B cell (primary cell): ENCODE measurements at regions not wholly inside any gene's neighbourhood (a gene's known extent, or its start where the extent isn't known, plus 50 kb on each side); places are given as distances from the start of the nearest gene placed in this dataset.

Experiments used
- ATAC-seq: fragments of 200-7000 bp; cut with Tn5 transposase; one replicate; pipeline ENCODE4 v1.10.0; 2021; ENCODE audit warnings: low read depth, mild to moderate bottlenecking, moderate number of reproducible peaks, moderate library complexity
- CTCF ChIA-PET: fragments of 350-600 bp; sonication (Branson Sonifier 250); formaldehyde crosslinking; loops from one replicate; lab custom pipeline; 2021; ENCODE audit warnings: antibody characterized with exemption, inconsistent platforms; lab: Charles Lee
- POLR2A ChIA-PET: fragments of 350-600 bp; sonication (Branson Sonifier 250); formaldehyde crosslinking; loops from one replicate; lab custom pipeline; 2021; ENCODE audit warnings: antibody characterized with exemption; lab: Charles Lee
- DNase-seq: peaks from one replicate; pipeline ENCODE4 v3.0.0; 2013
- H2AFZ ChIP-seq: 2 replicates; pipeline ENCODE4 v1.6.1; 2012; ENCODE audit warnings: mild to moderate bottlenecking, low read depth, low read length; ENCODE audit not compliant: insufficient read depth, poor library complexity, severe bottlenecking
- H3K27ac ChIP-seq, 2 donors: 1 replicate in 1 of 2; 2 replicates in 1 of 2; pipeline ENCODE4 v1.5.1; 2012 to 2013; ENCODE audit warnings: low read length in 2 of 2, mild to moderate bottlenecking in 2 of 2, moderate library complexity in 1 of 2
- H3K27me3 ChIP-seq, 4 experiments: fragments of 200-600 bp in 1 of 4; sonication (generic) in 1 of 4; replicated peaks in 1 of 4; 1 replicate in 2 of 4; 2 replicates in 2 of 4; pipeline versions ENCODE4 v1.6.1 to v1.7.0; 2013 to 2016; ENCODE audit warnings: low read length in 3 of 4, mild to moderate bottlenecking in 2 of 4, mixed read lengths in 1 of 4, moderate library complexity in 1 of 4; ENCODE audit not compliant: insufficient read depth in 4 of 4, control insufficient read depth in 3 of 4; ENCODE audit errors: control extremely low read depth in 1 of 4
- H3K36me3 ChIP-seq, 2 experiments: replicated peaks in 1 of 2; 1 replicate in 1 of 2; 2 replicates in 1 of 2; pipeline versions ENCODE4 v1.6.1 to v1.7.1; 2013; ENCODE audit warnings: low read length in 1 of 2; ENCODE audit not compliant: insufficient read depth in 2 of 2, control insufficient read depth in 1 of 2; ENCODE audit errors: control extremely low read depth in 1 of 2, extremely low read depth in 1 of 2
- H3K4me1 ChIP-seq, 2 donors: fragments of 200-600 bp in 1 of 2; sonication (generic) in 1 of 2; 1 replicate in 1 of 2; 2 replicates in 1 of 2; pipeline versions ENCODE4 v1.5.1 to v1.6.1; 2013 to 2017; ENCODE audit warnings: low read length in 2 of 2; ENCODE audit not compliant: control insufficient read depth in 2 of 2, insufficient read depth in 2 of 2
- H3K4me2 ChIP-seq: replicated peaks from 2 replicates; pipeline ENCODE3; 2012; ENCODE audit warnings: mild to moderate bottlenecking, low read depth, low read length; ENCODE audit not compliant: poor library complexity, severe bottlenecking
- H3K4me3 ChIP-seq, 5 experiments: fragments of 200-600 bp in 1 of 5; sonication (generic) in 1 of 5; 1 replicate in 3 of 5; 2 replicates in 2 of 5; pipeline versions ENCODE4 v1.5.1 to v1.7.0; 2011 to 2016; ENCODE audit warnings: low read length in 4 of 5, mild to moderate bottlenecking in 4 of 5, low read depth in 2 of 5, control low read depth in 1 of 5, moderate library complexity in 1 of 5; ENCODE audit not compliant: insufficient read depth in 1 of 5; ENCODE audit errors: control extremely low read depth in 1 of 5, extremely low read depth in 1 of 5
- H3K79me2 ChIP-seq: fragments of 200-600 bp; sonication (generic); one replicate; pipeline ENCODE4 v1.6.0; 2016; ENCODE audit warnings: low read length; ENCODE audit not compliant: control insufficient read depth, insufficient read depth
- H3K9ac ChIP-seq: fragments of 200-600 bp; sonication (generic); 2 replicates; pipeline ENCODE4 v1.6.1; 2017; ENCODE audit warnings: mild to moderate bottlenecking, low read length, moderate library complexity
- H3K9me3 ChIP-seq, 3 donors: one replicate each; pipeline versions ENCODE4 v1.6.1 to v1.7.1; 2013; ENCODE audit warnings: low read length in 2 of 3; ENCODE audit not compliant: control insufficient read depth in 2 of 3, insufficient read depth in 1 of 3; ENCODE audit errors: control extremely low read depth in 1 of 3
- H4K20me1 ChIP-seq: 2 replicates; pipeline ENCODE4 v1.6.0; 2012; ENCODE audit warnings: mild to moderate bottlenecking, low read length; ENCODE audit not compliant: insufficient read depth, control insufficient read depth, poor library complexity, severe bottlenecking
- H3K27ac Mint-ChIP-seq: one replicate; pipeline ENCODE4 v1.8.0; 2021; ENCODE audit warnings: mixed read lengths
- H3K27me3 Mint-ChIP-seq: one replicate; pipeline ENCODE4 v1.8.0; 2021; ENCODE audit warnings: mixed read lengths
- H3K4me1 Mint-ChIP-seq: one replicate; pipeline ENCODE4 v1.8.0; 2021; ENCODE audit warnings: mixed read lengths
- H3K4me3 Mint-ChIP-seq: one replicate; pipeline ENCODE4 v1.8.0; 2021; ENCODE audit warnings: mixed read lengths
- H3K9me3 Mint-ChIP-seq: one replicate; pipeline ENCODE4 v1.8.0; 2022; ENCODE audit warnings: mixed read lengths; ENCODE audit not compliant: insufficient read depth
- CTCF ChIP-seq: fragments of 200-600 bp; IDR thresholded peaks from one replicate; pipeline ENCODE4 v1.8.0; 2022; ENCODE audit warnings: antibody characterized with exemption, mild to moderate bottlenecking
- EZH2 ChIP-seq: IDR thresholded peaks from 2 replicates; pipeline ENCODE4 v1.6.1; 2012; ENCODE audit warnings: borderline replicate concordance, low read depth, mild to moderate bottlenecking, moderate library complexity, low read length; ENCODE audit not compliant: insufficient read depth, poor library complexity, severe bottlenecking
- WGBS: methylation state at CpG from one replicate; pipeline ENCODE4 v1.1.5; 2013; ENCODE audit warnings: missing lambda C conversion rate; ENCODE audit not compliant: insufficient coverage; 5-methylcytosine and 5-hydroxymethylcytosine counted together
- intact Hi-C: fragments of 100-400 bp; cut with micrococcal nuclease; formaldehyde crosslinking; loops from one replicate; pipeline ENCODE4 v1.10.0; 2022

GRCh38 chr11:100562128-100562527 is 125.0 kb upstream of the ARHGAP42 start:
- no peak overlapping the region for H3K27ac Mint-ChIP-seq
- Histone ChIP-seq H3K36me3 (no peaks in the 10 kb centered on the region), H2AFZ (no peak overlapping the region), H3K4me3 (no peak overlapping the region), H3K27ac (no peak overlapping the region), H3K4me2 (no peak overlapping the region), H3K4me1 (no peaks in the 10 kb centered on the region), H3K9ac (no peak overlapping the region), H3K79me2 (no peaks in the 10 kb centered on the region), H3K9me3 (no peaks in the 10 kb centered on the region), H3K27me3 (no peaks in the 10 kb centered on the region), H4K20me1 (no peaks in the 10 kb centered on the region)
- TF ChIP-seq CTCF (no peak), EZH2 (no peak)
- DNase-seq (no peak), ATAC-seq (no peak)
- no CpG with 5 or more reads among the region's 2 CpGs for WGBS
- H3K27me3 Mint-ChIP-seq: peaks cover 12% of the 10 kb centered on the region
- intact Hi-C loops: no loop called here
- no peaks in the 10 kb centered on the region for H3K9me3 Mint-ChIP-seq
- H3K4me3 Mint-ChIP-seq: no peak overlapping the region
- H3K4me1 Mint-ChIP-seq: no peaks in the 10 kb centered on the region
- ChIA-PET POLR2A (no interaction called here), CTCF (no interaction called here)

GRCh38 chr11:100563541-100564280 is 123.4 kb upstream of the ARHGAP42 start:
- no peaks in the 10 kb centered on the region for H3K36me3 ChIP-seq
- CTCF ChIA-PET: interaction anchor here (0.8 kb wide), 1 partner anchor 13 kb away, joined by 3 read pairs; no protein-coding TSS in a partner anchor

More at GRCh38 chr11:100563541-100564280, 123.4 kb upstream of the ARHGAP42 start:
- Mint-ChIP-seq H3K4me1 (no peaks in the 10 kb centered on the region), H3K9me3 (no peaks in the 10 kb centered on the region), H3K27me3 (peaks cover 18% of the 10 kb centered on the region), H3K27ac (no peak overlapping the region), H3K4me3 (no peak overlapping the region)
- H3K9me3 ChIP-seq: no peaks in the 10 kb centered on the region
- intact Hi-C loops: no loop called here
- H3K9ac ChIP-seq: no peak overlapping the region
- H3K79me2 ChIP-seq: no peaks in the 10 kb centered on the region
- no peak overlapping the region for H3K4me2 ChIP-seq
- H3K4me1 ChIP-seq: no peaks in the 10 kb centered on the region
- DNase-seq: no peak
- WGBS: 100% methylated on average over 2 of the region's 8 CpGs
- no peak overlapping the region for H3K27ac ChIP-seq
- H2AFZ ChIP-seq: no peak overlapping the region
- POLR2A ChIA-PET: no interaction called here
- no peaks in the 10 kb centered on the region for H4K20me1 ChIP-seq
- no peak for ATAC-seq
- no peak overlapping the region for H3K4me3 ChIP-seq
- H3K27me3 ChIP-seq: no peaks in the 10 kb centered on the region
- TF ChIP-seq EZH2 (no peak), CTCF (no peak)
